GM12891 (cell line): ENCODE measurements at regions not wholly inside any gene's neighbourhood (a gene's known extent, or its start where the extent isn't known, plus 50 kb on each side); places are given as distances from the start of the nearest gene placed in this dataset.

ENCODE experiments used
- DNase-seq: peaks from one replicate; pipeline ENCODE4 v3.0.0; 2011; ENCODE audit warnings: low spot score; ENCODE audit not compliant: insufficient read length
- FAIRE-seq: peaks from 2 replicates; lab custom pipeline; 2011; peaks lifted over from hg19 to GRCh38; lab: Jason Lieb, UNC
- PAX5 ChIP-seq: IDR thresholded peaks from 2 replicates; pipeline ENCODE4 v1.6.1; 2011; ENCODE audit warnings: low read length, moderate library complexity, mild to moderate bottlenecking; ENCODE audit not compliant: insufficient read depth, severe bottlenecking
- POLR2A ChIP-seq: IDR thresholded peaks from 2 replicates; pipeline ENCODE4 v1.6.1; 2011; ENCODE audit warnings: low read depth, low read length, control low read depth
- POLR2AphosphoS5 ChIP-seq: IDR thresholded peaks from 2 replicates; pipeline ENCODE4 v1.6.1; 2011; ENCODE audit warnings: low read depth, low read length, control low read depth
- POU2F2 ChIP-seq: IDR thresholded peaks from 2 replicates; pipeline ENCODE4 v1.6.1; 2011; ENCODE audit warnings: low read depth, mild to moderate bottlenecking, control low read depth, low read length, moderate library complexity
- SPI1 ChIP-seq: IDR thresholded peaks from 2 replicates; pipeline ENCODE4 v1.6.1; 2011; ENCODE audit warnings: low read depth, low read length, control low read depth
- TAF1 ChIP-seq: IDR thresholded peaks from 2 replicates; pipeline ENCODE4 v1.6.1; 2011; ENCODE audit warnings: low read depth, low read length, control low read depth

DNA sequence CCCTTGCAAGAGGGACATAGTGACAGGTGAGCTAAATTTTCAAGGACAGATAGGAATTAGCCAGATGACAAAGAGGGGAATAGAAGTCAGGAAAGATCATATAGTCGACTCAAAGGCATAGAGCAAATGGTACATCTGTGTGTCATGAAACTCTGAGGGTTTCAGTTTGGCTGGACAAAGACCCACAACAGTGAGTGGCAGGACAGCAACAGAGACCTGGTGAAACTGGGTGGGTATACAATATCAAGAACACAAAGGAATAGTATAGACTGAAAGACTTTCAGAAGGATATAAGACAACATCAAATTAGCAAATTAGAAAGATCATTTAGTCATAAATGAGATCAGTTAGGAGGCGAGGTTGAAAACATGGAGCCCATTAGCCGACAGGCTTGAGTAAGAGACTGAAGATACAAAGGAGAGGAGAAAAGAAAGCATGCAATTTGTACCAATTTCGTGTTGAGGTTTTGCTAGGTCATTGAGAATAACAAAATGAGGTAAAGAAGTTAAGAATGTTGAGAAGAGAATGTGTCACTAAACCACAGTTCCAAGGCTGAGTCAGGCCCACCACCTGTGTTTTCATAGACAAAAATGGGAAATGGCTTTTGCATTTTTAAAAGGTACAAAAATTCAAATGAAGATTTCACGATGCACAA is 213.8 kb downstream of the HHIPL2 start:
- FAIRE-seq (no peak), DNase-seq (no peak)
- TF ChIP-seq PAX5 (no peak), TAF1 (no peak), POU2F2 (no peak), SPI1 (no peak), POLR2A (no peak), POLR2AphosphoS5 (no peak)

GRCh38 chr1:222331765-222332164 is 216.1 kb downstream of the HHIPL2 start:
- FAIRE-seq (no peak), DNase-seq (no peak)
- TF ChIP-seq POLR2AphosphoS5: no peak
- no peak for TF ChIP-seq POU2F2
- TF ChIP-seq POLR2A: no peak
- no peak for TF ChIP-seq TAF1
- TF ChIP-seq PAX5: no peak
- no peak for TF ChIP-seq SPI1

DNA sequence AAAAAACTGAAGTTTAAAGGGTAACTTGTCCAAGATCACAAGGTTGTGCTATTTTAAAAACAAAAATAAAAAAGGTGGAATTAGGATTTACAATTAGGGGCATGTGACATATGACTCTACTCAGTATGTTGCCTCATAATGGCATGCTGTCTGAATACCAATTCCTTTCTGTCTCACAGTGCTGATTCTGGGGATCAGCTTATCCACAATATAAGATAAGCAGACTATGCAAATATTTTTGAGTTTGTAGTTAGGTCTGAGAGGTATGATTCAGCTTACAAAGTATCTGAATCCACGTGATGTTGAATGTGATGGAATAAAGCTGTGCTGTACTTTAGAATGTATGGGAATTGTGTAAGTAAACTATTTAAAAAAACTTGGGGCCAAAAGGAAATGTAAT is 216.6 kb downstream of the HHIPL2 start:
- FAIRE-seq (no peak), DNase-seq (no peak)
- TF ChIP-seq POLR2AphosphoS5: no peak
- no peak for TF ChIP-seq POLR2A
- TF ChIP-seq POU2F2: no peak
- TF ChIP-seq TAF1: no peak
- no peak for TF ChIP-seq PAX5
- TF ChIP-seq SPI1: no peak

DNA sequence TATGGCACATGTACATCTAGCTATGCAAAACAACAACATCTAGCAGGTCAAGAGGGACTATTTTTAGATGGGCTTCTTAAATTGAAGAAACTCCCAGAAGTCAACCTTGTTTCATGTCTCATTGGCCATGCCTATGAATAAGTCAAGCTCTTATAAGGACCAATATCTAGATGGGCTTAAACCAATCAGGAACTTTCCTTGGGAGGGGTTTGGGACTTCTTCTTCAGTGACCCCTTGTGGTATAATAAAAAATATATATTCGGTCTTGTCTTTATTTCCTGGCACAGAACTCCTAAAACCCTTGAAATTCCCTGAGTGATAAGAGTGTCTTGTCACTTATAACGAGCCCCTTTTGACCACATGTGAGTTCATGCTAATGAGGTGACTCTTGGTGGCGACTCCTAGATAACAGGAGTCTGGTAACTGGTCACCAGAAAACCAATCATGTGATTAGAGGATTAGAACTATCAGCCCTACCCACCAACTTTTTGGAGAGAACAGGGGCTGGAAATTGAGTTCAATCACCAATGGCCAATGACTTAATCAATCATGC is 218.3 kb downstream of the HHIPL2 start:
- no peak for TF ChIP-seq POLR2AphosphoS5
- TF ChIP-seq PAX5: no peak
- TF ChIP-seq TAF1: no peak
- no peak for TF ChIP-seq POLR2A
- no peak for TF ChIP-seq SPI1
- TF ChIP-seq POU2F2: no peak
- FAIRE-seq (no peak), DNase-seq (no peak)

DNA sequence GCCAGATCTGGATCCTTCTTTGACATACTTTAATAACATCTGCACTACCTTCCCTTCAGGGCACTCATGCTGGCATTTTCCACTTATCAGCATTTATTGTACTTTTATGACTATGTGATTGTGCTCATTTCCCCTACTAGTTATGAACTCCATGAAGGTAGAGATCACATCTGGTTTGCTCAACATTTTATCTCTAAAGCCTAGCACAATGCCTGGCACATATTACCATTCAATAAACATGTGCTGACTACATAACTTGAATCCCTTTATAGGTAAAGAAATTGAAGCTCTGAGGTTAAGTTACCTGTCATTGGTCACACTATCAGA is 221.2 kb downstream of the HHIPL2 start:
- FAIRE-seq (no peak), DNase-seq (no peak)
- TF ChIP-seq POU2F2 (no peak), POLR2AphosphoS5 (no peak), TAF1 (no peak), POLR2A (no peak), SPI1 (no peak), PAX5 (no peak)

DNA sequence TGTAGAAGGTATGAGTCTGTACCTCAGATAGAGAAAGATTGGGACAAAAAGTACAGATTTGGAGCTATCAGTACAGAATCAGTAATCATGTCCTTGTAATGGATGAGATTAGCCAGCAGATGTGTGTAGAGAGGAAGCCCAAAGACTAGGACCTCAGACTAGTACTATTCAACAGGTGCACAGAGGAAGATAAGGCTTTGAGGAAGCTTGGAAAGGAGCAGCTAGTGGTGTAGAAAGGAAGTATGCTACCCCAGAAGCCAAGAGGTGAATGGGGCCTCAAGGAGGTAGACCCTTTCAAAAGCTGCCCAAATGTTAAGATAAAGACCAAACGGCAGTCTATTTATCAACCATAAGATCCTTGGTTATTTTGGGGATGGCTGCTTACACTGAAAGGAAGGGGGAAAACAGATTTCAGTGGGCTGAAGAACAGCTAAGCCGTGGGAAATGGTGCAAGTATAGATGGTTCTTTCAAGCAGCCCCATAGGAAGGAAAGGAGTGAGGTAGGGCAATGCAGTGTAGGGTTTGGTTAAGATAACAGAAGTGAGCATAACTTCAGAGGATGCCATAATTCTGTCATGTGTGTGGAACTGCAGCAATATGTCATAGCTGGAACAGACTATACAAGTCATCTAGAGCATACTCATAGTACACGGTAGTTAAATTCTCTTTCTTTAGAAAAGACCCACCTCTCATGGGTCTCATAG is 221.7 kb downstream of the HHIPL2 start:
- DNase-seq (no peak), FAIRE-seq (no peak)
- no peak for TF ChIP-seq SPI1

DNA sequence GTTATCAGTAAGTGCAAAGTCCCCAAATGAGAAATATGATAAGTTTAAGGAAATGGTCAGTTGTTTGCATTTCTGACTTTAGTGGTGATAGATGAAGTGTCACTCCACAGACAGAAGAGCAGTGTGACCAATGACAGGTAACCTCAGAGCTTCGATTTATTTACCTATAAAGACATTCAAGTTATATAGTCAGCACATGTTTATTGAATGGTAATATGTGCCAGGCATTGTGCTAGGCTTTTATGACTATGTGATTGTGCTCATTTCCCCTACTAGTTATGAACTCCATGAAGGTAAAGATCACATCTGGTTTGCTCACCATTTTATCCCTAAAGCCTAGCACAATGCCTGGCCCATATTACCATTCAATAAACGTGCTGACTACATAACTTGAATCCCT is 222.4 kb downstream of the HHIPL2 start:
- FAIRE-seq (no peak), DNase-seq (no peak)
- TF ChIP-seq SPI1 (no peak), POLR2AphosphoS5 (no peak), POU2F2 (no peak), POLR2A (no peak), PAX5 (no peak), TAF1 (no peak)

DNA sequence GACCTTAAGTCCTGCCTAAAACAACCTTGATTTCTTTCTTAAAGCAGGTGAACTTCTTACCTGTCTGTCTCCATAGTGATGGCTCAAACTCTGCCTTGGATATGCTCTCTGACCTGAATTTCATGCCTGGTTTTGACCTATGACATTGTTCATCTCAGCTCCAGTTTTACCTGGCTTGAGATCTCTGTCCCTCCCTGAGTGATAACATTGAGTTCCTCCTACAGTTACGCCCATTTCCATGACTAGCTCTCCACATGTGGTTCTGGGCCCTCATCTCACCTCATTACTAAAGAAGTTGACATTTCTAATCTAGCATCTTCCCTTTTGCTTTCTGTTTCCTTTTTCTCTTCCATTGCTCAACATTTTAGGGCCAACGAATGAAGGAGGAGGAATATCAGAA is 233.1 kb downstream of the HHIPL2 start:
- no peak for DNase-seq
- no peak for TF ChIP-seq POU2F2
- no peak for FAIRE-seq

DNA sequence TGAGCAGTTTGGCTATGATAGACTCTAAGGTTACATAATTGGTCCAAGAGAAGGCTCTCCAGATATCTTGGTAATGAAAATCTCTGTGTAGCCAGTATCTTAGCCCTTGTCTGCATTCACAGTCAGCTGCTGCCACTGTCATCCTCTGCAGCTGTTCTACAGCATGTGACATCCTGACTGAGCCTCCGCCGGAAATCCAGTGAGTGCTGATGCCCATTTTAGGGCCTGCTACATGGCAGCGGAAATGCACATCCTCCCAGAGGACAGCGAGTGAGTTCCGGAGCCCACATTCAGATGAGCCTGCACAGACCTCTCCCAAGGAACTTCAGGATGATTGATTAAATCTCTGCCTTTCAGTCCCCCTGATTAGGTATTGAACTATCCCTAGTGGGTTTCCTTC is 237.1 kb downstream of the HHIPL2 start:
- TF ChIP-seq POLR2AphosphoS5 (no peak), SPI1 (no peak), POLR2A (no peak), POU2F2 (no peak), TAF1 (no peak), PAX5 (no peak)
- no peak for FAIRE-seq
- no peak for DNase-seq

- DNase-seq (no peak), FAIRE-seq (no peak)
- TF ChIP-seq POLR2AphosphoS5 (no peak), SPI1 (no peak), POU2F2 (no peak), PAX5 (no peak), TAF1 (no peak), POLR2A (no peak)
Measured at GRCh38 chr1:222307621-222308020, 240.3 kb downstream of the HHIPL2 start.
